Mesenchymal stem cell (in vitro differentiated cells and primary cell): ENCODE measurements at regions not wholly inside any gene's neighbourhood (a gene's known extent, or its start where the extent isn't known, plus 50 kb on each side); places are given as distances from the start of the nearest gene placed in this dataset.

Source experiments
- DNase-seq: peaks from one replicate; pipeline ENCODE4 v3.0.0-alpha.2; 2013
- H2AFZ ChIP-seq: one replicate; pipeline ENCODE4 v1.6.1; 2013; ENCODE audit warnings: low read depth, mild to moderate bottlenecking, control low read depth, inconsistent platforms, low read length, moderate library complexity
- H2AK5ac ChIP-seq: 2 replicates; pipeline ENCODE4 v1.6.1; 2013; ENCODE audit warnings: low read length, moderate library complexity, mild to moderate bottlenecking, inconsistent platforms; ENCODE audit not compliant: severe bottlenecking
- H2BK120ac ChIP-seq: one replicate; pipeline ENCODE4 v1.6.1; 2013; ENCODE audit warnings: low read depth, mild to moderate bottlenecking, inconsistent platforms, low read length, moderate library complexity
- H2BK12ac ChIP-seq, 2 experiments: one replicate each; pipeline ENCODE4 v1.6.1; 2013; ENCODE audit warnings: inconsistent platforms in 2 of 2, low read length in 2 of 2, mild to moderate bottlenecking in 2 of 2, moderate library complexity in 2 of 2, control low read depth in 1 of 2
- H2BK15ac ChIP-seq: one replicate; pipeline ENCODE4 v1.6.1; 2013; ENCODE audit warnings: mild to moderate bottlenecking, low read depth, inconsistent platforms; ENCODE audit not compliant: poor library complexity, severe bottlenecking
- H2BK5ac ChIP-seq: 2 replicates; pipeline ENCODE4 v1.6.1; 2013; ENCODE audit warnings: low read depth, mild to moderate bottlenecking, low read length, control low read depth, inconsistent platforms; ENCODE audit not compliant: poor library complexity, severe bottlenecking
- H3K14ac ChIP-seq, 2 experiments: one replicate each; pipeline ENCODE4 v1.6.1; 2013; ENCODE audit warnings: inconsistent platforms in 2 of 2, low read length in 2 of 2, control low read depth in 1 of 2, mild to moderate bottlenecking in 1 of 2, moderate library complexity in 1 of 2
- H3K18ac ChIP-seq, 2 experiments: one replicate each; pipeline ENCODE4 v1.6.1; 2013; ENCODE audit warnings: inconsistent platforms in 2 of 2, low read length in 2 of 2, control low read depth in 1 of 2, low read depth in 1 of 2, mild to moderate bottlenecking in 1 of 2
- H3K23ac ChIP-seq, 2 experiments: one replicate each; pipeline ENCODE4 v1.6.1; 2013; ENCODE audit warnings: inconsistent platforms in 2 of 2, low read length in 2 of 2, mild to moderate bottlenecking in 2 of 2, moderate library complexity in 2 of 2, control low read depth in 1 of 2
- H3K27ac ChIP-seq: 2 replicates; pipeline ENCODE4 v1.5.1; 2013; ENCODE audit warnings: mild to moderate bottlenecking, moderate library complexity, low read length, control low read depth, inconsistent platforms; ENCODE audit not compliant: poor library complexity, severe bottlenecking
- H3K27me3 ChIP-seq, 2 experiments: 2 replicates each; pipeline versions ENCODE4 v1.6.1 to v1.7.0; 2013; ENCODE audit warnings: low read length in 2 of 2, mild to moderate bottlenecking in 2 of 2, moderate library complexity in 2 of 2, control low read depth in 1 of 2, inconsistent platforms in 1 of 2; ENCODE audit not compliant: control insufficient read depth in 1 of 2, insufficient read depth in 1 of 2
- H3K36me3 ChIP-seq, 2 experiments: 2 replicates each; pipeline versions ENCODE4 v1.6.1 to v1.7.0; 2013; ENCODE audit warnings: low read length in 2 of 2, control low read depth in 1 of 2, inconsistent platforms in 1 of 2, low read depth in 1 of 2, mild to moderate bottlenecking in 1 of 2; ENCODE audit not compliant: insufficient read depth in 2 of 2, control insufficient read depth in 1 of 2
- H3K4ac ChIP-seq, 2 experiments: one replicate each; pipeline ENCODE4 v1.6.1; 2013; ENCODE audit warnings: inconsistent platforms in 2 of 2, low read length in 2 of 2, mild to moderate bottlenecking in 2 of 2, moderate library complexity in 2 of 2, control low read depth in 1 of 2, low read depth in 1 of 2
- H3K4me1 ChIP-seq: 2 replicates; pipeline ENCODE4 v1.6.1; 2013; ENCODE audit warnings: low read depth, low read length, control low read depth; ENCODE audit not compliant: control insufficient read depth, insufficient read depth
- H3K4me2 ChIP-seq: 2 replicates; pipeline ENCODE4 v1.6.1; 2013; ENCODE audit warnings: low read length, mild to moderate bottlenecking, inconsistent platforms; ENCODE audit not compliant: poor library complexity, severe bottlenecking
- H3K4me3 ChIP-seq, 2 experiments: 2 replicates each; pipeline versions ENCODE4 v1.5.1 to v1.7.0; 2013; ENCODE audit warnings: low read length in 2 of 2, mild to moderate bottlenecking in 2 of 2, control low read depth in 1 of 2, low read depth in 1 of 2; ENCODE audit not compliant: insufficient read depth in 1 of 2
- H3K79me1 ChIP-seq: replicated peaks from 2 replicates; pipeline ENCODE4 v1.6.1; 2013; ENCODE audit warnings: mild to moderate bottlenecking, control low read depth, low read length, inconsistent platforms; ENCODE audit not compliant: poor library complexity, severe bottlenecking
- H3K9ac ChIP-seq: 2 replicates; pipeline ENCODE4 v1.7.0; 2013; ENCODE audit warnings: mild to moderate bottlenecking, low read length, moderate library complexity
- H3K9me3 ChIP-seq: 2 replicates; pipeline ENCODE4 v1.7.0; 2013; ENCODE audit warnings: mild to moderate bottlenecking, low read length; ENCODE audit not compliant: control insufficient read depth
- H4K8ac ChIP-seq: one replicate; pipeline ENCODE4 v1.6.1; 2013; ENCODE audit warnings: inconsistent platforms, mild to moderate bottlenecking, low read length, moderate library complexity
- H4K91ac ChIP-seq: one replicate; pipeline ENCODE4 v1.6.1; 2013; ENCODE audit warnings: mild to moderate bottlenecking, low read length, inconsistent platforms
- WGBS: methylation state at CpG from one replicate; pipeline ENCODE4 v1.1.7; 2013; ENCODE audit warnings: mixed read lengths; 5-methylcytosine and 5-hydroxymethylcytosine counted together

GRCh38 chr3:159887911-159888310, 100.7 kb upstream of the IL12A start:
- H2BK12ac ChIP-seq = no peak overlapping the region
- H3K9me3 ChIP-seq = no peaks in the 10 kb centered on the region
- no peak overlapping the region for H3K4me2 ChIP-seq
- H3K4me1 ChIP-seq = peaks cover 11% of the 10 kb centered on the region
- H3K23ac ChIP-seq = no peak overlapping the region
- no peak overlapping the region for H2BK5ac ChIP-seq
- H3K4ac ChIP-seq = no peak overlapping the region
- H3K14ac ChIP-seq = no peak overlapping the region
- H2BK15ac ChIP-seq = no peak overlapping the region
- no peak overlapping the region for H2BK120ac ChIP-seq
- no peak overlapping the region for H2AFZ ChIP-seq
- H3K4me3 ChIP-seq = no peak overlapping the region
- no peak overlapping the region for H4K8ac ChIP-seq
- H3K27ac ChIP-seq = no peak overlapping the region
- no peak for DNase-seq
- H3K79me1 ChIP-seq = peaks cover 29% of the 10 kb centered on the region
- H3K36me3 ChIP-seq = peaks cover 11 to 25% of the 10 kb centered on the region in 2 experiments
- 80% methylated on average over 1 of the region's 3 CpGs for WGBS
- no peak overlapping the region for H3K18ac ChIP-seq
- no peak overlapping the region for H4K91ac ChIP-seq
- H3K9ac ChIP-seq = no peak overlapping the region
- H2AK5ac ChIP-seq = no peak overlapping the region
- H3K27me3 ChIP-seq = no peaks in the 10 kb centered on the region

DNA sequence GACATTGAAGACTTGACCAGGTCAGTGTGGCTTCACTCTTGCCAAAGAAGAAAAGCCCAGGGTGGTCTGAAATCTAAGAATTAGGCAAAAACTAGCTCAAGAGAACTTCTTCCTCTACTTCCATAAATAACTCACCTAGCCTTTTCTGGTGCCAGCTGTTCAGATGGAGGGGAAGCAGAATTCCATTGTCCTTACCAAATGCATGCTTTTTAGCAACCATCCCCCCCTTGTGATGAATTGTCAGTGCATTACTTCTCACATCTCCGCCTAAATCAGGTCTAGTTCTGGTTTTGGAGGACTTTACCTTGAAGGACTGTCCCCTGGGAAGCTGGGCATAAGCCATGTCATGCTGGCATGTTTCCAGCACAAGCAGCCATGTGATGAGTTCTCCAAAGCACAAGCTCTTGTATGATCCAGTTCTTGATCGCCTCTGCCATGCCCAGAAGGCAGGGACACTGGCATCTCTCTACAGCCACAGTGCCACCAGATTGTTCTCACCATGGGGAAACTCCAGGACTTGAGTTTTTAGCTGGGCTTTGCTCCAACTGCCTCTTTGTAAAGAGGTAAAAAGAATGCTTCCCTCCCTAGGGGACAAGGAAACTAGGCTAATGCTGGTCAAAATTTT, 96.4 kb upstream of the IL12A start:
- 100% methylated on average over 2 of the region's 2 CpGs for WGBS
- Histone ChIP-seq H3K27ac (no peak overlapping the region), H2BK120ac (no peak overlapping the region), H3K18ac (no peak overlapping the region), H3K4me1 (peaks cover 6% of the 10 kb centered on the region), H3K79me1 (peaks cover 20% of the 10 kb centered on the region), H3K23ac (no peak overlapping the region), H3K36me3 (peaks cover 17 to 48% of the 10 kb centered on the region in 2 experiments), H3K9me3 (no peaks in the 10 kb centered on the region), H2BK15ac (no peak overlapping the region), H3K27me3 (no peaks in the 10 kb centered on the region), H3K14ac (no peak overlapping the region), H3K4me2 (no peak overlapping the region), H3K9ac (no peak overlapping the region), H4K8ac (no peak overlapping the region), H3K4ac (no peak overlapping the region), H4K91ac (no peak overlapping the region), H2BK12ac (no peak overlapping the region), H2BK5ac (no peak overlapping the region), H2AK5ac (peak overlapping the region; percentile 3), H2AFZ (no peak overlapping the region), H3K4me3 (no peak overlapping the region)
- no peak for DNase-seq

- Histone ChIP-seq H3K14ac (no peak overlapping the region), H4K91ac (no peak overlapping the region), H3K18ac (no peak overlapping the region), H3K4ac (no peak overlapping the region), H3K4me3 (no peak overlapping the region), H3K9me3 (no peaks in the 10 kb centered on the region), H3K27ac (no peak overlapping the region), H2AFZ (no peak overlapping the region), H3K4me2 (no peak overlapping the region), H3K4me1 (peaks cover 6% of the 10 kb centered on the region), H2BK5ac (no peak overlapping the region), H2BK120ac (no peak overlapping the region), H3K23ac (no peak overlapping the region), H3K36me3 (peaks cover 15 to 43% of the 10 kb centered on the region in 2 experiments), H2AK5ac (no peak overlapping the region), H3K27me3 (no peaks in the 10 kb centered on the region), H2BK12ac (no peak overlapping the region), H3K9ac (no peak overlapping the region), H4K8ac (no peak overlapping the region), H3K79me1 (peaks cover 17% of the 10 kb centered on the region), H2BK15ac (no peak overlapping the region)
- DNase-seq = no peak
- no CpG with 5 or more reads among the region's 1 CpG for WGBS
Observed at GRCh38 chr3:159892801-159893200, 95.8 kb upstream of the IL12A start.

GRCh38 chr3:159894386-159894785, 94.2 kb upstream of the IL12A start:
- Histone ChIP-seq H3K27me3 (no peaks in the 10 kb centered on the region), H2BK12ac (no peak overlapping the region), H4K91ac (no peak overlapping the region), H3K14ac (no peak overlapping the region), H2AFZ (no peak overlapping the region), H3K18ac (no peak overlapping the region), H2BK120ac (no peak overlapping the region), H3K4me1 (peaks cover 11% of the 10 kb centered on the region), H3K9ac (no peak overlapping the region), H3K79me1 (peaks cover 16% of the 10 kb centered on the region), H2AK5ac (no peak overlapping the region), H3K9me3 (no peaks in the 10 kb centered on the region), H3K4me3 (no peak overlapping the region), H3K27ac (no peak overlapping the region), H2BK15ac (no peak overlapping the region), H2BK5ac (no peak overlapping the region), H3K4ac (no peak overlapping the region), H3K4me2 (no peak overlapping the region), H3K23ac (no peak overlapping the region), H4K8ac (no peak overlapping the region), H3K36me3 (peaks cover 18 to 32% of the 10 kb centered on the region in 2 experiments)
- DNase-seq = no peak
- WGBS = 81% methylated on average over 4 of the region's 4 CpGs
